ENCODE measurements at regions not wholly inside any gene's neighbourhood (a gene's known extent, or its start where the extent isn't known, plus 50 kb on each side); places are given as distances from the start of the nearest gene placed in this dataset.

DNA sequence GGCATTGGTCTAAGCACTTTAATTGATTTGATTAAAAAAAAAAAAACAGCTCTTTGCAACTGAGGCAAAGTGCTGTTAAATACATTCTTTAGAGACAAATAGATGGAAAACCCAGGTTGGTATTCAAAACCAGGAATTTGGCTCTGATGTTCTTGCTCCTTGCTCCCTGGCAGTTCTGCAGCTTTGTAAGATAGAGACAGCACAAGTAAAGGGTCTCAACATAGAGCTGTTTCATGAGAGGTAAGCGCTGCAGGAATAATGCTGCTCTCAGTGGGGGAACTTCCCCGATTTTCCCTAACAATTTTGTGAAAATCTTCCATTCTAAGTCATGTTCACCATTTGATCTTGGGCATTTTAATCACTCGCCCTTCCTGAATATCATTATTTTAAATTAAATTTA is 479.5 kb upstream of the HS3ST1 start:
- H3K27ac ChIP-seq = no peak overlapping the region
- no peak for DNase-seq
- TF ChIP-seq, protein P1, sequence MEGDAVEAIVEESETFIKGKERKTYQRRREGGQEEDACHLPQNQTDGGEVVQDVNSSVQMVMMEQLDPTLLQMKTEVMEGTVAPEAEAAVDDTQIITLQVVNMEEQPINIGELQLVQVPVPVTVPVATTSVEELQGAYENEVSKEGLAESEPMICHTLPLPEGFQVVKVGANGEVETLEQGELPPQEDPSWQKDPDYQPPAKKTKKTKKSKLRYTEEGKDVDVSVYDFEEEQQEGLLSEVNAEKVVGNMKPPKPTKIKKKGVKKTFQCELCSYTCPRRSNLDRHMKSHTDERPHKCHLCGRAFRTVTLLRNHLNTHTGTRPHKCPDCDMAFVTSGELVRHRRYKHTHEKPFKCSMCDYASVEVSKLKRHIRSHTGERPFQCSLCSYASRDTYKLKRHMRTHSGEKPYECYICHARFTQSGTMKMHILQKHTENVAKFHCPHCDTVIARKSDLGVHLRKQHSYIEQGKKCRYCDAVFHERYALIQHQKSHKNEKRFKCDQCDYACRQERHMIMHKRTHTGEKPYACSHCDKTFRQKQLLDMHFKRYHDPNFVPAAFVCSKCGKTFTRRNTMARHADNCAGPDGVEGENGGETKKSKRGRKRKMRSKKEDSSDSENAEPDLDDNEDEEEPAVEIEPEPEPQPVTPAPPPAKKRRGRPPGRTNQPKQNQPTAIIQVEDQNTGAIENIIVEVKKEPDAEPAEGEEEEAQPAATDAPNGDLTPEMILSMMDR (IDR thresholded peaks at IDR 0.05; ENCODE audit: low read depth, low read length) = no peak
- H3K36me3 ChIP-seq = no peaks in the 10 kb centered on the region
- H3K27me3 ChIP-seq (ENCODE audit: insufficient read depth, low read depth, severe bottlenecking) = no peaks in the 10 kb centered on the region
- H3K9me3 ChIP-seq (ENCODE audit: severe bottlenecking) = no peaks in the 10 kb centered on the region
- H3K4me3 ChIP-seq (ENCODE audit: low read depth, low read length) = no peak overlapping the region

DNA sequence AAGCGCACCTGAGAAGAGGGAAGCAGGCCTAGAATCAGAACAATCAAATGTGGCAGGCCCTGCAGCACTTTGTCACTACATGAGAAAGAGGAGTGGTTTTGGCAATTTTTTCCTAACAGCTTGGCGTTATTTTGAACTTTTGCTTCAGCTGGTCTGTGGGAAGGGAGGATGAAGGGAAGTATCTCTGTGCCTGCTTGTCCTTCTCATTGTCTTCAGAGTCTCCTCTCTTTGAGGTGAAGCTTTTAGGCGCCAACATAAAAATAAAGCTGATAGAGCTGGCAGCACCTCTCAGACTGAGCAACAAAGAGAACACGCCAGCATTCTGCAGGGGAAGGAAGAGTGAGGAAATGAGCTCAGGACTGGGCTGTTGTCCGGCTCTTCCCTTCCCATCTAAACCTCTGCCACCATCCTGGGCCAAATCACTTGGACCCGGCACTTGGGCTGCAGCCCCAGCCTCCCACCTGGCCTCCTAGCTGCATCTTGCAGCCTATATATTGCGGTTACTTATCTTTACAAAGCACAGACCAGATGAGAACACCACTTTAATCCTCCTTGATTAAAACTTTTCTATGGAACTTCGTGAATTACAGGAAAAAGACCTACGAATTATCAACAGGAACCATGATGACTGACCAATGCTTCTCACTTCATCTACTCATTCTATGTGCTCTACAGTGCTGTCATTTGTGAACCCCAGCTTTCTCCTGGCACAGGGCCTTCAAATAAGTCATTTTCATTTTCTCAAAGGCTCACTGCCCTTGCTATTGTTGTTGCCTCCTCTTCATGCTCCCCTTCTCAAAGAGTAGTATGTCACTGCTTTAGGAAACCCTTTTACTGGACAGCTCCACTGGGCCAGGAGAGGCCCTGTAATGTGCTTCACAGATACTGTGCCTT is 476.4 kb upstream of the HS3ST1 start:
- no peak for DNase-seq
- TF ChIP-seq, protein P1 (IDR thresholded peaks at IDR 0.05; ENCODE audit: low read depth, low read length) = no peak

DNA sequence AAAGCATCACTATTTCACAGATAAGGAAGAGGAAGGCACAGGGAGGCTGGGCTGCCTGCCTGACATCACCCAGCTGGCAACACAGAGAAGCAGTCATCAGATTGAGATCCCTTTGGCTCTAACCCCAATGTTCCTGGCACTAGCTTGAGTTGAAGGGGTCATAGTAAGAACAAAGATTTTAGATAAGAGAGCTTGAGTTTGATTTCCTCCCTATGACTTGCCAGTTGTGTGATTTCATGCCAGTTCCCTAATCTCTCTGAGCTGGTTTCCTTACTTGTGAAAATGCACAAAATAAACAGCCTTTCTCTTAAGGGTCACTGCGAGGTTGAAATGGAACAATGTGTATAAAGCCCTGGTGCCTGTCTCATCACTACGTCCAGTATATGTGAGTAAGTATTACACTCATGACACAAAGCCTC is 475.4 kb upstream of the HS3ST1 start:
- no peak for DNase-seq
- Histone ChIP-seq H3K27me3 (ENCODE audit: insufficient read depth, low read depth, severe bottlenecking) (no peaks in the 10 kb centered on the region), H3K27ac (no peak overlapping the region), H3K9me3 (ENCODE audit: severe bottlenecking) (no peaks in the 10 kb centered on the region), H3K4me3 (ENCODE audit: low read depth, low read length) (no peak overlapping the region), H3K36me3 (no peaks in the 10 kb centered on the region)
- TF ChIP-seq, protein P1 (IDR thresholded peaks at IDR 0.05; ENCODE audit: low read depth, low read length) = no peak

More for the DNA sequence above, 476.4 kb upstream of the HS3ST1 start:
- Histone ChIP-seq H3K27me3 (ENCODE audit: insufficient read depth, low read depth, severe bottlenecking) (no peaks in the 10 kb centered on the region), H3K9me3 (ENCODE audit: severe bottlenecking) (no peaks in the 10 kb centered on the region), H3K27ac (no peak overlapping the region), H3K36me3 (no peaks in the 10 kb centered on the region), H3K4me3 (ENCODE audit: low read depth, low read length) (no peak overlapping the region)

DNA sequence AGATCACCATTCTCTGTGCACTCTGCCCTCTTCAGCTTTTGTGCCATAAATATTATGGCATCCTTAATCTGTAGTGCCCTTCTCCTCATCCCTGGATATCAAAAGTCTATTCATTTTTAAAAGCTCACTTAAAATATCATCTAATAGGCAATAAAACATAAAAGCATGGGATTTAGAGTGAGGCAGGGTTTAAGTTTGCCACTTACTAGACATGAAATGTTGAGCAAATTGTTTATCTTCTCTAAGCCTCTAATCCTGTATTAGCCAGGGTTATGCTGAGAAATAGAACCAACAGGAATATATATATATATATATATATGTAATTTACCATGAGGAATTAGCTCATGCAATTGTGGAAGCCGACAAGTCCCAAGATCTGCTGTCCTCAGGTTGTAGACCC is 472.4 kb upstream of the HS3ST1 start:
- no peak overlapping the region for H3K27ac ChIP-seq
- TF ChIP-seq, protein P1 (IDR thresholded peaks at IDR 0.05; ENCODE audit: low read depth, low read length) = no peak
- H3K36me3 ChIP-seq = no peaks in the 10 kb centered on the region
- H3K4me3 ChIP-seq (ENCODE audit: low read depth, low read length) = no peak overlapping the region
- DNase-seq = no peak
- no peaks in the 10 kb centered on the region for H3K27me3 ChIP-seq (ENCODE audit: insufficient read depth, low read depth, severe bottlenecking)
- peaks cover 13% of the 10 kb centered on the region for H3K9me3 ChIP-seq (ENCODE audit: severe bottlenecking)

DNA sequence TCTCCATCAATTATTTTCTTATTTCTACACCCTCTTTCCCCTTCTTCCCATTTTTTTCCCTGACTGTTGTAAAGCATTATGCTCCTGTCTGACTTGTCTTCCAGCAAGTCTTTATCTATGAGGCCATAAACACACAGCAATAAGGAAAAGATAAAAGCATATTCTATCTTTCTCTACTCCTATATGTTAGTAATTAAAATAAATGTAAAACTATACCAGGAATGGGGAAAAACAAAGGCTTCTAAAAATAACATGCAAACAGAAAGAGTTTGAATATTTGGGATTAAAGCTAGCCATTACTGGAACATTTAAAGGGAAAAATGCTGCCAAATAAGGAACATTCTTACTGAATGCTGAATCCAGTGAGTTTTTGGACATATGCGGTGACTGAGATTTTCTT is 471.7 kb upstream of the HS3ST1 start:
- no peaks in the 10 kb centered on the region for H3K36me3 ChIP-seq
- DNase-seq = no peak
- TF ChIP-seq, protein P1 (IDR thresholded peaks at IDR 0.05; ENCODE audit: low read depth, low read length) = no peak
- no peaks in the 10 kb centered on the region for H3K27me3 ChIP-seq (ENCODE audit: insufficient read depth, low read depth, severe bottlenecking)
- H3K9me3 ChIP-seq (ENCODE audit: severe bottlenecking) = peaks cover 13% of the 10 kb centered on the region
- no peak overlapping the region for H3K27ac ChIP-seq
- no peak overlapping the region for H3K4me3 ChIP-seq (ENCODE audit: low read depth, low read length)
